ENCODE measurements at regions not wholly inside any gene's neighbourhood (a gene's known extent, or its start where the extent isn't known, plus 50 kb on each side); places are given as distances from the start of the nearest gene placed in this dataset.

GRCh38 chr10:125513429-125514182 lies 169.4 kb downstream of the TEX36 start:
- Histone ChIP-seq H3K27ac (ENCODE audit: low read length in 2 of 2) (no peak overlapping the region), H3K9me3 (ENCODE audit: control extremely low read depth in 1 of 3, control insufficient read depth in 2 of 3, insufficient read depth in 1 of 3, low read length in 2 of 3) (no peaks in the 10 kb centered on the region), H3K36me3 (replicated peaks in 1 of 2; ENCODE audit: control extremely low read depth in 1 of 2, control insufficient read depth in 1 of 2, extremely low read depth in 1 of 2, insufficient read depth in 2 of 2, low read length in 1 of 2) (no peaks in the 10 kb centered on the region), H2AFZ (ENCODE audit: insufficient read depth, low read depth, low read length, poor library complexity, severe bottlenecking) (no peak overlapping the region), H4K20me1 (ENCODE audit: control insufficient read depth, insufficient read depth, low read length, poor library complexity, severe bottlenecking) (no peaks in the 10 kb centered on the region), H3K4me2 (replicated peaks; ENCODE audit: low read depth, low read length, poor library complexity, severe bottlenecking) (no peak overlapping the region), H3K9ac (ENCODE audit: low read length) (no peak overlapping the region), H3K27me3 (replicated peaks in 1 of 4; ENCODE audit: control extremely low read depth in 1 of 4, control insufficient read depth in 3 of 4, insufficient read depth in 4 of 4, low read length in 3 of 4) (no peaks in the 10 kb centered on the region), H3K4me3 (ENCODE audit: control extremely low read depth in 1 of 5, extremely low read depth in 1 of 5, insufficient read depth in 1 of 5, low read depth in 2 of 5, low read length in 4 of 5) (no peak overlapping the region), H3K79me2 (ENCODE audit: control insufficient read depth, insufficient read depth, low read length) (no peaks in the 10 kb centered on the region), H3K4me1 (ENCODE audit: control insufficient read depth in 2 of 2, insufficient read depth in 2 of 2, low read length in 2 of 2) (no peaks in the 10 kb centered on the region)
- TF ChIP-seq EZH2 (IDR thresholded peaks at IDR 0.05; ENCODE audit: borderline replicate concordance, insufficient read depth, low read depth, low read length, poor library complexity, severe bottlenecking): no peak
- TF ChIP-seq, protein P1, sequence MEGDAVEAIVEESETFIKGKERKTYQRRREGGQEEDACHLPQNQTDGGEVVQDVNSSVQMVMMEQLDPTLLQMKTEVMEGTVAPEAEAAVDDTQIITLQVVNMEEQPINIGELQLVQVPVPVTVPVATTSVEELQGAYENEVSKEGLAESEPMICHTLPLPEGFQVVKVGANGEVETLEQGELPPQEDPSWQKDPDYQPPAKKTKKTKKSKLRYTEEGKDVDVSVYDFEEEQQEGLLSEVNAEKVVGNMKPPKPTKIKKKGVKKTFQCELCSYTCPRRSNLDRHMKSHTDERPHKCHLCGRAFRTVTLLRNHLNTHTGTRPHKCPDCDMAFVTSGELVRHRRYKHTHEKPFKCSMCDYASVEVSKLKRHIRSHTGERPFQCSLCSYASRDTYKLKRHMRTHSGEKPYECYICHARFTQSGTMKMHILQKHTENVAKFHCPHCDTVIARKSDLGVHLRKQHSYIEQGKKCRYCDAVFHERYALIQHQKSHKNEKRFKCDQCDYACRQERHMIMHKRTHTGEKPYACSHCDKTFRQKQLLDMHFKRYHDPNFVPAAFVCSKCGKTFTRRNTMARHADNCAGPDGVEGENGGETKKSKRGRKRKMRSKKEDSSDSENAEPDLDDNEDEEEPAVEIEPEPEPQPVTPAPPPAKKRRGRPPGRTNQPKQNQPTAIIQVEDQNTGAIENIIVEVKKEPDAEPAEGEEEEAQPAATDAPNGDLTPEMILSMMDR (IDR thresholded peaks at IDR 0.05): no peak
- H3K4me3 Mint-ChIP-seq: no peak overlapping the region
- WGBS (ENCODE audit: insufficient coverage): 88% methylated on average over 9 of the region's 11 CpGs
- H3K4me1 Mint-ChIP-seq: no peaks in the 10 kb centered on the region
- ChIA-PET POLR2A (no interaction called here), CTCF (interaction anchor here (0.5 kb wide), 1 partner anchor 263 kb away, joined by 3 read pairs; no protein-coding TSS in a partner anchor)
- no peaks in the 10 kb centered on the region for H3K9me3 Mint-ChIP-seq (ENCODE audit: insufficient read depth)
- no peak overlapping the region for H3K27ac Mint-ChIP-seq
- H3K27me3 Mint-ChIP-seq: peaks cover 10% of the 10 kb centered on the region
- intact Hi-C loops (cut with micrococcal nuclease): no loop called here
- no peak for ATAC-seq (ENCODE audit: low read depth)
- DNase-seq: no peak

GRCh38 chr10:125510998-125511397 lies 172.0 kb downstream of the TEX36 start:
- intact Hi-C loops (cut with micrococcal nuclease): loop anchor here (1.0 kb wide), 1 partner anchor 9 kb away; no protein-coding TSS in a partner anchor
- no peak overlapping the region for H3K27ac ChIP-seq (ENCODE audit: low read length in 2 of 2)
- ATAC-seq (ENCODE audit: low read depth) (no peak), DNase-seq (no peak)
- no peaks in the 10 kb centered on the region for H3K9me3 ChIP-seq (ENCODE audit: control extremely low read depth in 1 of 3, control insufficient read depth in 2 of 3, insufficient read depth in 1 of 3, low read length in 2 of 3)
- no peaks in the 10 kb centered on the region for H3K36me3 ChIP-seq (replicated peaks in 1 of 2; ENCODE audit: control extremely low read depth in 1 of 2, control insufficient read depth in 1 of 2, extremely low read depth in 1 of 2, insufficient read depth in 2 of 2, low read length in 1 of 2)
- H3K4me3 Mint-ChIP-seq: no peak overlapping the region
- no peak overlapping the region for H3K4me3 ChIP-seq (ENCODE audit: control extremely low read depth in 1 of 5, extremely low read depth in 1 of 5, insufficient read depth in 1 of 5, low read depth in 2 of 5, low read length in 4 of 5)
- no peak overlapping the region for H2AFZ ChIP-seq (ENCODE audit: insufficient read depth, low read depth, low read length, poor library complexity, severe bottlenecking)
- H4K20me1 ChIP-seq (ENCODE audit: control insufficient read depth, insufficient read depth, low read length, poor library complexity, severe bottlenecking): no peaks in the 10 kb centered on the region
- POLR2A ChIA-PET: no interaction called here
- no peak overlapping the region for H3K4me2 ChIP-seq (replicated peaks; ENCODE audit: low read depth, low read length, poor library complexity, severe bottlenecking)
- no peak overlapping the region for H3K27ac Mint-ChIP-seq
- no peaks in the 10 kb centered on the region for H3K79me2 ChIP-seq (ENCODE audit: control insufficient read depth, insufficient read depth, low read length)
- H3K4me1 ChIP-seq (ENCODE audit: control insufficient read depth in 2 of 2, insufficient read depth in 2 of 2, low read length in 2 of 2): no peaks in the 10 kb centered on the region
- H3K9me3 Mint-ChIP-seq (ENCODE audit: insufficient read depth): no peaks in the 10 kb centered on the region
- CTCF ChIA-PET: no interaction called here
- H3K4me1 Mint-ChIP-seq: no peaks in the 10 kb centered on the region
- no peak overlapping the region for H3K9ac ChIP-seq (ENCODE audit: low read length)
- H3K27me3 Mint-ChIP-seq: peaks cover 10% of the 10 kb centered on the region
- TF ChIP-seq, protein P1 (IDR thresholded peaks at IDR 0.05): no peak
- TF ChIP-seq EZH2 (IDR thresholded peaks at IDR 0.05; ENCODE audit: borderline replicate concordance, insufficient read depth, low read depth, low read length, poor library complexity, severe bottlenecking): no peak
- no peaks in the 10 kb centered on the region for H3K27me3 ChIP-seq (replicated peaks in 1 of 4; ENCODE audit: control extremely low read depth in 1 of 4, control insufficient read depth in 3 of 4, insufficient read depth in 4 of 4, low read length in 3 of 4)
- 86% methylated on average over 4 of the region's 9 CpGs for WGBS (ENCODE audit: insufficient coverage)

Measured in B cell (primary cell).